Fibroblast of lung (primary cell): ENCODE measurements at regions not wholly inside any gene's neighbourhood (a gene's known extent, or its start where the extent isn't known, plus 50 kb on each side); places are given as distances from the start of the nearest gene placed in this dataset.

ENCODE experiments used
- DNase-seq, 2 donors: peaks; one replicate each; pipeline versions ENCODE4 v3.0.0 to v3.0.0-alpha.2; 2010; ENCODE audit warnings: low read depth in 2 of 2
- H2AFZ ChIP-seq: 2 replicates; pipeline ENCODE4 v1.5.1; 2012; ENCODE audit warnings: low read length, control low read depth, inconsistent platforms
- H3K27ac ChIP-seq: 2 replicates; pipeline ENCODE4 v1.5.1; 2011; ENCODE audit warnings: low read length, control low read depth; ENCODE audit not compliant: insufficient read depth
- H3K27me3 ChIP-seq: 2 replicates; pipeline ENCODE4 v1.5.1; 2011; ENCODE audit warnings: mild to moderate bottlenecking, low read length; ENCODE audit not compliant: control insufficient read depth, insufficient read depth
- H3K36me3 ChIP-seq: 2 replicates; pipeline ENCODE4 v1.5.1; 2011; ENCODE audit warnings: low read length; ENCODE audit not compliant: control insufficient read depth, insufficient read depth
- H3K4me1 ChIP-seq: 2 replicates; pipeline ENCODE4 v1.5.1; 2011; ENCODE audit warnings: low read length; ENCODE audit not compliant: control insufficient read depth, insufficient read depth; ENCODE audit errors: extremely low read depth
- H3K4me2 ChIP-seq: 2 replicates; pipeline ENCODE4 v1.5.1; 2011; ENCODE audit warnings: low read length, control low read depth; ENCODE audit not compliant: insufficient read depth; ENCODE audit errors: extremely low read depth
- H3K4me3 ChIP-seq, 4 experiments: fragments of 200-600 bp in 1 of 4; sonication (generic) in 1 of 4; replicated peaks in 1 of 4; 2 replicates each; pipeline ENCODE4 v1.5.1; 2011 to 2016; ENCODE audit warnings: low read length in 4 of 4, low read depth in 3 of 4, mild to moderate bottlenecking in 3 of 4, control low read depth in 2 of 4, inconsistent platforms in 1 of 4, mixed read lengths in 1 of 4; ENCODE audit not compliant: insufficient read depth in 1 of 4; ENCODE audit errors: control extremely low read depth in 1 of 4
- H3K79me2 ChIP-seq: 2 replicates; pipeline ENCODE4 v1.5.1; 2012; ENCODE audit warnings: mild to moderate bottlenecking, low read length, inconsistent platforms; ENCODE audit not compliant: control insufficient read depth, insufficient read depth
- H3K9ac ChIP-seq: 2 replicates; pipeline ENCODE4 v1.5.1; 2011; ENCODE audit warnings: mild to moderate bottlenecking, low read length, control low read depth; ENCODE audit not compliant: insufficient read depth
- H3K9me3 ChIP-seq: 2 replicates; pipeline ENCODE4 v1.5.1; 2012; ENCODE audit warnings: low read depth, low read length; ENCODE audit not compliant: control insufficient read depth, insufficient read depth
- H4K20me1 ChIP-seq: 2 replicates; pipeline ENCODE4 v1.5.1; 2011; ENCODE audit warnings: low read length; ENCODE audit not compliant: control insufficient read depth, insufficient read depth; ENCODE audit errors: extremely low read depth
- CTCF ChIP-seq, 2 donors: IDR thresholded peaks in 1 of 2; conservative IDR thresholded peaks in 1 of 2; 1 replicate in 1 of 2; 2 replicates in 1 of 2; pipeline ENCODE4 v1.5.1; 2011 to 2012; ENCODE audit warnings: low read length in 2 of 2, control low read depth in 1 of 2, inconsistent platforms in 1 of 2, low read depth in 1 of 2, mild to moderate bottlenecking in 1 of 2
- EZH2 ChIP-seq: IDR thresholded peaks from 2 replicates; pipeline ENCODE4 v1.5.1; 2012; ENCODE audit warnings: low read length, control low read depth, mild to moderate bottlenecking; ENCODE audit errors: missing control alignments

GRCh38 chr1:209256766-209257350 is 326.7 kb upstream of the CAMK1G start:
- no peaks in the 10 kb centered on the region for H4K20me1 ChIP-seq
- no peak overlapping the region for H3K9ac ChIP-seq
- H2AFZ ChIP-seq = no peak overlapping the region
- no peak overlapping the region for H3K27ac ChIP-seq
- no peaks in the 10 kb centered on the region for H3K4me1 ChIP-seq
- no peak overlapping the region for H3K4me3 ChIP-seq
- H3K27me3 ChIP-seq = no peaks in the 10 kb centered on the region
- no peak overlapping the region for H3K4me2 ChIP-seq
- H3K9me3 ChIP-seq = no peaks in the 10 kb centered on the region
- no peaks in the 10 kb centered on the region for H3K36me3 ChIP-seq
- no peaks in the 10 kb centered on the region for H3K79me2 ChIP-seq
- TF ChIP-seq CTCF (conservative IDR thresholded peaks at IDR 0.05 in 1 of 2, IDR thresholded peaks at IDR 0.05 in 1 of 2; ENCODE audit: low read depth in 1 of 2, low read length in 2 of 2) (no peak), EZH2 (no peak)
- DNase-seq = no peak

GRCh38 chr1:209257454-209257853 is 326.1 kb upstream of the CAMK1G start:
- Histone ChIP-seq H2AFZ (no peak overlapping the region), H3K4me2 (no peak overlapping the region), H3K79me2 (no peaks in the 10 kb centered on the region), H3K9ac (no peak overlapping the region), H3K9me3 (no peaks in the 10 kb centered on the region), H3K4me1 (no peaks in the 10 kb centered on the region), H3K4me3 (no peak overlapping the region), H3K36me3 (no peaks in the 10 kb centered on the region), H4K20me1 (no peaks in the 10 kb centered on the region), H3K27me3 (no peaks in the 10 kb centered on the region), H3K27ac (no peak overlapping the region)
- TF ChIP-seq EZH2 = no peak
- TF ChIP-seq CTCF (conservative IDR thresholded peaks at IDR 0.05 in 1 of 2, IDR thresholded peaks at IDR 0.05 in 1 of 2; ENCODE audit: low read depth in 1 of 2, low read length in 2 of 2) = no peak
- no peak for DNase-seq

GRCh38 chr1:209260136-209260535 is 323.4 kb upstream of the CAMK1G start:
- Histone ChIP-seq H3K4me1 (no peaks in the 10 kb centered on the region), H3K4me2 (no peak overlapping the region), H3K79me2 (no peaks in the 10 kb centered on the region), H3K9ac (no peak overlapping the region), H3K36me3 (no peaks in the 10 kb centered on the region), H3K27me3 (no peaks in the 10 kb centered on the region), H2AFZ (no peak overlapping the region), H3K9me3 (no peaks in the 10 kb centered on the region), H3K27ac (no peak overlapping the region), H3K4me3 (no peak overlapping the region), H4K20me1 (no peaks in the 10 kb centered on the region)
- TF ChIP-seq EZH2 = no peak
- TF ChIP-seq CTCF (conservative IDR thresholded peaks at IDR 0.05 in 1 of 2, IDR thresholded peaks at IDR 0.05 in 1 of 2; ENCODE audit: low read depth in 1 of 2, low read length in 2 of 2) = no peak
- DNase-seq = peak in 1 of 2 donors; percentile 40
